Stimulated activated CD4-positive, alpha-beta T cell treated with anti-CD3 and anti-CD28 coated beads, Interleukin-2, amount 100 ng/mL, for 24 hours (primary cell): ENCODE measurements at regions not wholly inside any gene's neighbourhood (a gene's known extent, or its start where the extent isn't known, plus 50 kb on each side); places are given as distances from the start of the nearest gene placed in this dataset.
"Not testable (repeated sequence)": the region's sequence is repeated elsewhere in the genome, so short reads cannot be mapped to it uniquely, and the experiment has no call there.

Experiments
- DNase-seq, 2 donors: peaks; one replicate each; pipeline ENCODE4 v3.0.0-alpha.2; 2020

DNA sequence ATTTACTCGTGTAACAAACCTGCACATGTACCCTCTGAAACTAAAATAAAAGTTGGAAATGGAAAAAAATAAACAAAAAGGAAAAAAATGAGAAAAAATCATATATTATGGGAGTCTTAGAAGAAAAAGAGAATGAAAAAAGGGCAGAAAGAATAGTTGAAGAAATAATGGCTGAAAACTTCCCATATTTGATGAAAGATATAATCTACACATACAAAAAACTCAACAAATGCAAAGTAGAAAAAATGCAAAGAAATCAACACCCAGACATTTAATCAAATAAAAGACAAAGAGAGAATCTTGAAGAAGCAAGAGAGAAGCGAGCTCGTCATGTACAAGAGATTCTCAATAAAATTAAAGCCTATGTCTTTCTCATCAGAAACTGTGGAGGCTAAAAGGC lies 73.8 kb downstream of the SLC25A46 start:
- no peak for DNase-seq

DNA sequence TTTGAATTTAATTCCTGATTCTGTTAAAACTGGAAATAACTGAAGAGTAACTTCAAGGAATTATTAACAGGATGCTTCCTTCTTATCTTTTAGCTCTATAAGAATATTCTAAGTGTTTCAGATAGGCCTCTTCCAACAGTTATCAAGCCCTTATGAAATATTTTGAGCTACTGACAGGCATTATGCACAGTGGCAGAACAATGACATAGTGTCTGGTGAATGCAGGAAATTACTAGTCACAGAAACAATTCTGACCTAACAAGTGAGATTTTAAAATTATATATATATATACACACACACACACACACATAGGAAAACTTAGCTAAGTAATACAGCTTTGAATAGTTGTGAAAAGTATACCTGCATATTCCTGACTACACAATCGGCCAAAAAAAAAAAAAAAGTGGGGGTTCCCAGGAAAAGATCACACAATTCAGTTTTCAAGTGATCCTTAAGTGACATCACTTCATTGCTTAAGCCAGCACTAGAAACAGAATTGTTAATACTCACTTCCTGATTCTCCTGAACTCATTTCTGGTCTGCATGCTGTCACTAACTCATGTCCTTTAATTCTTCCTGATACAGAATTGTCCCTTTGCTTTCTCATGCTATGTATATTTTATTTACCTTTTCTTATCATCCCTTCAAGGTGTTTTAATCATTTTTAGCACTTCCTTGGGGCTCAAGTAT lies 77.3 kb downstream of the SLC25A46 start:
- no peak for DNase-seq

DNA sequence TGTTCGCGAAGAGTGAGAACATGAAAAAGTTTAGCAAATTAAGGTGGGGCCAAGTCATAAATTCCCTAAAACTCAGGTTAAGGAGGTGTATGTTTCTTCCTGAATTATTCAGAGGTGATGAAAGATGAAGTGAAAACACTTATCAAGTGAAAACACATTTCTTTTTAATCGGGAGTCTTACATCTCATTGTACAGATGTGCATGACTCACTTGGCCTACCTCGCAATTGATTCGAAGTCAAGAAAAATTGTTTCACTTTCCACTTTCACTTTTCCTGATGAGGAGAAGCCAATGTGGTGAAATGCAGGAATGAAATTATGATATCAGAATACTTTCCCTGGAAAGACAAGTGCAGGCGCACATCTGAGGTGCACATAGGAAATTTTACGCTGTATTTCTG lies 78.7 kb downstream of the SLC25A46 start:
- DNase-seq, result no peak

DNA sequence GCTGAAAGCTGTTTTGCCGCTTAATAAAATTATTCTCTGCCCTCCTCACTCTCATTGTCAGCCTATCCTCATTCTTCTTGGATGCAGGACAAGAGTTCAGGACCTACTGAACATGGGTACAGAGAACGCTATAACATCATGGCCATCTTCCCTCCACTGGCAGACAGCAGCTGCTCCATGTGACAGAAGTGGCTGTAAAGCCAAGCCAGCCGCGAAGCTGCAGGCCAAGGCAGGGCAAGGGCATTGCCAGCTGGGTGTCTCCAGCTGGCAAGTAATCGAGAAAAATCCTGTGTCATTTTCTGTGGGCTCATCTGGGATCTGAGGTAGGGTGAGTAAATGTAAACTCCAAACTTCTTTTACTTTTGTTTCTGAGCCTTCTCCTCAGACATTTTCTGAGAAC lies 84.8 kb downstream of the SLC25A46 start:
- no peak for DNase-seq

DNA sequence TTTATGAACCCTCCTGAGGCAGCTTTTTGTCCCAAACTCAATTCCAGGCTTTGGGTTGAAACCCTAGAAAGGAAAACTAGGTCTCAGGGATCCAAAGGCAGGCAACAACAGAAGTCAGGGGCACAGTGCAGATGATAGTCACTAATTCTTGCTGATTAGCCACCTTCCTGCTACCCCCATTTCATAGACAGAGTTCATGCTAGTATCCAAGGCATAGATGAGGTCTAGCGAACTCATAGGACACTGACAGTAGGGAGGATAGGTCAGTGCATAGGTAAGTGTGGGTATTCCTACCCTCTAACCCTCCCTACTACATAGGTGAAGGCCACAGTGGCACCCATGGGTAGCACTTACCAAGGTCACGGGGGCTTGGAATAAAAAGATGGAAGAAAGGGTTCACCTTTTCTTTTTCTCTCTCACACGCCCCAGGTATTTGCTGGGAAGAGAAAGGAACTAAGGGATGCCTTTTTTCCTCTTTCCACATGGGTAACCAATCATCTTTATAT lies 86.2 kb downstream of the SLC25A46 start:
- no peak for DNase-seq

GRCh38 chr5:110832683-110833082 lies 93.9 kb downstream of the SLC25A46 start:
- DNase-seq, result no peak

DNA sequence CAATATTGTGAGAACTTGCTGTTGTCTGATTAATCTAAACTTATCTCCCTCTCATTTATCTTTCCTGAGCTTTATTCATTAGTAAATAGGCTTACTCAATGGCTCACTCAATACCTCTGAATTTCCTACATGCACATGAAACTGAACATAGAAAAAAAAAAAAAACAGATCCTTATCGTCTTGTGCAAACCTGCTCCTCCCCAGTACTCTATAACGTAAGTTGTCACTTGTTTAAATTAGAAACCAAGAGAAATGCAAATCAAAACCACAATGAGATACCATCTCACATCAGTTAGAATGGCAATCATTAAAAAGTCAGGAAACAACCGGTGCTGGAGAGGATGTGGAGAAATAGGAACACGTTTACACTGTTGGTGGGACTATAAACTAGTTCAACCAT lies 96.1 kb downstream of the SLC25A46 start:
- not testable (repeated sequence) for DNase-seq

DNA sequence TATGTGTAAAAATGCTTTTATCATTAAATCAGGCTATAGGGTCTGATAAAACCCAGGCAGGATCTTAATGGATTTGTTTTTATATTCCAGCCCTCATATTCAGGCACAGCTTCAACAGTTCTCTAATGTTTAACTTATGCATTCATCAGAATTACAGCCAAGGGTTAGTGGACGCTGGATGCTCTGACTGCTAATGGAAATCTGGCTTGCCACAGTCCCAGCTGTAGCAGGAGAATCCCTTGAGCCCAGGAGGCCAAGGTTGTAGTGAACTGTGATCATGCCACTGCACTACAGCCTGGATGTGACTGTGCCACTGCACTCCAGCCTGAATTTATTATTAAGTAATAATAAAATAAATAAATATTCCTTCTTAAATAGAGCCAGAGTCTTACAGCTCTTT lies 98.0 kb downstream of the SLC25A46 start:
- no peak for DNase-seq

GRCh38 chr5:110838357-110838756 lies 99.5 kb downstream of the SLC25A46 start:
- DNase-seq, result not testable (repeated sequence)

DNA sequence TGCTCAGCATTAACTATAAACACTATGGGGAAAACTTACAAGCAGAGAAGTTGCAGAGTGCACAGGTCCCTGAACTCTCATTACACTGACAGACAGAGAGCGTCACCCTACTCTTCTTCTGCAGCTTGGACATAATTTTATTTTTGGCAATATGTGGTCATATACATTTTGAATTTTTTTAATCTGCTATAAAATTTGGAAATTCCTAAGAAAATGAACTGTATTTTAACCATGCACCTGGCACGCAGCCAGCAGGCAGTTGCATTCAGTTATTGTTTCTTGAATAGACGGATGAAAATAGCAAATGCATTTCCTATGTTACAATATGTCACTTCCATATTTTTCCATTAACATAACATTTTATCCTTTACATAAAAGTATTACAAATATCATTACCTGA lies 100.2 kb downstream of the SLC25A46 start:
- DNase-seq, result no peak

- DNase-seq, result no peak
Observed at GRCh38 chr5:110840347-110840960, 101.6 kb downstream of the SLC25A46 start.

- DNase-seq, result no peak
Observed at GRCh38 chr5:110841137-110841536, 102.3 kb downstream of the SLC25A46 start.

GRCh38 chr5:110842948-110843347 lies 104.1 kb downstream of the SLC25A46 start:
- no peak for DNase-seq

DNA sequence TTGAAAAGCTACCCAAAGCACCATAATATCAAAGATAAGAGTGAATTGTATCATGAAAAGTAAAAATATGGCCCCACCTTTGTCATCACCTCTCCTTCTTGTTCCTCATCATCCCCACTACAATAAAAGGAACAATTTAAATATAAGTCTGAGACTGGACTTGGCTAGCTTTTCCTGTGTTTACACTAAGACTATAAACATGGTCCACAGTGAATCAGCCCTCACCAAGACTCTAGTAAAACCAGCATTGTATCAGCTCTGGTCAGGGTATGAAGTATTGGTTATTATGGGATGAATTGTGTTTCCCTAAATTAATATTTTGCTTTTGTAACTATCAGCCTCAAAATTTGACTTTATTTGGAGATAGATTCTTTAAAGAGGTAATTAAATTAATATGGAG lies 105.4 kb downstream of the SLC25A46 start:
- no peak for DNase-seq

DNA sequence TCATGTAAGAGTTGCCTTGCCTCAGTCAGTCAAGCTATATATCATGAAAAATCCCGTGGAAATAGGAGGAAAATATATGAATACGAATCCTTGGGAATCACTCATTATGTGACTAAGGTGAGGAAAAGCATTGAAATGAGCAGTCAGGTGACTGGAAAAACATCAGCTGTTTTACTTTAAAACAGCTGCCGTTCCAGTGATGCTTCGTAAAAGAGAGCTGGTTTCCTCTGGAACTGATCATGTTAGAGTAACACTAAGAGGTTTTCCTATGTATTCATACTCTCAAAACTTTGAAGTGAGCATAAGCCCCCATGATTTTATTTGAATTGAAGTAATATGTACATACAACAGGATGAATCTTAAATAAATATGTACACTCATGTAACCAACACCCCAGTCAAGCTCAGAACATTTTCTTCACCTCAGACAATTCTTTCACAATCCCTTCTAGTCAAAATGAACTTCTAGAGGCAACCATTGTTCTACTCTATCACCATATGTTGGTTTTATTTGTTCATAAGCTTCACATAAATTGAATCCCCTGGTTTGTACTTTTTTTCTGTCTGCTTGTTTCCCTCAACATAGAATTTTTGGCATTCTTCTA lies 107.7 kb downstream of the SLC25A46 start:
- no peak for DNase-seq

- no peak for DNase-seq
Observed at GRCh38 chr5:110851357-110851756, 112.5 kb downstream of the SLC25A46 start.

GRCh38 chr5:110852053-110852452 lies 113.2 kb downstream of the SLC25A46 start:
- no peak for DNase-seq

- DNase-seq, result no peak
Observed at GRCh38 chr5:110852541-110852940, 113.7 kb downstream of the SLC25A46 start.

GRCh38 chr5:110853267-110853666 lies 114.5 kb downstream of the SLC25A46 start:
- no peak for DNase-seq

- DNase-seq, result no peak
Observed at GRCh38 chr5:110854200-110854599, 115.4 kb downstream of the SLC25A46 start.

DNA sequence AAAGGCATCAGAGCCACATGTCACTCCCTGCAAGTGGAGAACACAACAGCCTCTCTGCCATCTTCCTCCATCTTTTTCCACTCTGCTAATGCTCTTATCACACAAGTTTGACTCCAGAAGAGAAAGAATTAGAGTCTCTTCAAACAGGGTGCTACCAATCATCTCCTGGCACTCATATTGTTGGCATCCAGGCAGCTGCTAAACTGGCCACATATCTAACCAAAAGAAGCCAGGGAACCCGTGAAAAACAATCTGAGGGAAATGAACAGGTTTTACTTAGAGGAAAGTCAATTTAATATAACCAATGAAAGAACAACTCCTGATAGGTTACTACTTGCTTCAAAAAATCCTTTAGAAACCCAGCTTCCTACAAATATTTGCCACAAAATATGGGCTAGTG lies 117.2 kb downstream of the SLC25A46 start:
- no peak for DNase-seq

GRCh38 chr5:110865400-110866094 lies 126.7 kb downstream of the SLC25A46 start:
- peak in 1 of 2 donors; percentile 4 for DNase-seq

- DNase-seq, result no peak
Observed at GRCh38 chr5:110869927-110870326, 131.1 kb downstream of the SLC25A46 start.

GRCh38 chr5:110872200-110872599 lies 133.4 kb downstream of the SLC25A46 start:
- DNase-seq, result no peak
